Smooth muscle cell (in vitro differentiated cells): ENCODE measurements at regions not wholly inside any gene's neighbourhood (a gene's known extent, or its start where the extent isn't known, plus 50 kb on each side); places are given as distances from the start of the nearest gene placed in this dataset.

Experiments
- DNase-seq: peaks from one replicate; lab custom pipeline; 2025; ENCODE audit not compliant: unreplicated experiment; lab: John Stamatoyannopoulos, UW
- H2AFZ ChIP-seq: fragments of 200-600 bp; sonication (generic); 2 replicates; pipeline ENCODE4 v1.6.0; 2016; ENCODE audit warnings: antibody characterized with exemption, low read depth, mild to moderate bottlenecking
- H3F3A ChIP-seq: fragments of 200-600 bp; sonication (generic); 2 replicates; pipeline ENCODE4 v1.6.0; 2017; ENCODE audit warnings: antibody characterized with exemption, low read depth
- H3K27ac ChIP-seq: fragments of 200-600 bp; sonication (generic); 2 replicates; pipeline ENCODE4 v1.5.1; 2016; ENCODE audit warnings: low read depth, mild to moderate bottlenecking
- H3K27me3 ChIP-seq: fragments of 200-600 bp; sonication (generic); 2 replicates; pipeline ENCODE4 v1.6.1; 2016; ENCODE audit warnings: low read depth, mild to moderate bottlenecking
- H3K36me3 ChIP-seq: fragments of 200-600 bp; sonication (generic); 2 replicates; pipeline ENCODE4 v1.5.1; 2016; ENCODE audit warnings: low read depth
- H3K4me1 ChIP-seq: fragments of 200-600 bp; sonication (generic); 2 replicates; pipeline ENCODE4 v1.5.1; 2016; ENCODE audit warnings: low read depth
- H3K4me2 ChIP-seq: fragments of 200-600 bp; sonication (generic); 2 replicates; pipeline ENCODE4 v1.6.0; 2016; ENCODE audit warnings: mild to moderate bottlenecking
- H3K4me3 ChIP-seq: fragments of 200-600 bp; sonication (generic); 2 replicates; pipeline ENCODE4 v1.5.1; 2016; ENCODE audit warnings: mild to moderate bottlenecking
- H3K79me2 ChIP-seq: fragments of 200-600 bp; sonication (generic); 2 replicates; pipeline ENCODE4 v1.6.0; 2016; ENCODE audit warnings: low read depth, mild to moderate bottlenecking
- H3K9ac ChIP-seq: fragments of 200-600 bp; sonication (generic); 2 replicates; pipeline ENCODE4 v1.6.0; 2016; ENCODE audit warnings: low read depth
- H3K9me3 ChIP-seq: fragments of 200-600 bp; sonication (generic); replicated peaks from 2 replicates; pipeline ENCODE4 v1.5.1; 2016; ENCODE audit warnings: low read depth
- H4K20me1 ChIP-seq: fragments of 200-600 bp; sonication (generic); 2 replicates; pipeline ENCODE4 v1.6.0; 2016; ENCODE audit warnings: low read depth
- CTCF ChIP-seq: fragments of 200-600 bp; sonication (generic); IDR thresholded peaks from 2 replicates; pipeline ENCODE4 v1.5.1; 2017; ENCODE audit warnings: borderline replicate concordance, mild to moderate bottlenecking, antibody characterized with exemption; ENCODE audit not compliant: insufficient read depth, poor library complexity, severe bottlenecking
- WGBS: methylation state at CpG from one replicate; pipeline ENCODE4 v1.1.7; 2016; ENCODE audit warnings: low lambda C conversion rate; 5-methylcytosine and 5-hydroxymethylcytosine counted together

- Histone ChIP-seq H3K36me3 (no peaks in the 10 kb centered on the region), H3K4me1 (no peaks in the 10 kb centered on the region), H3K27ac (no peak overlapping the region), H4K20me1 (no peaks in the 10 kb centered on the region), H3K79me2 (no peaks in the 10 kb centered on the region), H3K4me3 (no peak overlapping the region), H3K4me2 (no peak overlapping the region), H3K9ac (no peak overlapping the region), H2AFZ (no peak overlapping the region), H3K27me3 (no peaks in the 10 kb centered on the region), H3K9me3 (no peaks in the 10 kb centered on the region), H3F3A (no peaks in the 10 kb centered on the region)
- no peak for DNase-seq
- TF ChIP-seq CTCF: no peak
- 96% methylated on average over 4 of the region's 4 CpGs for WGBS
Measured at GRCh38 chr3:72120039-72120438, 335.1 kb upstream of the PROK2 start.

- Histone ChIP-seq H2AFZ (no peak overlapping the region), H3K4me3 (no peak overlapping the region), H3K4me2 (no peak overlapping the region), H3K9ac (no peak overlapping the region), H3F3A (no peaks in the 10 kb centered on the region), H3K27me3 (no peaks in the 10 kb centered on the region), H3K79me2 (no peaks in the 10 kb centered on the region), H3K9me3 (no peaks in the 10 kb centered on the region), H3K27ac (no peak overlapping the region), H3K4me1 (no peaks in the 10 kb centered on the region), H4K20me1 (no peaks in the 10 kb centered on the region), H3K36me3 (no peaks in the 10 kb centered on the region)
- no peak for TF ChIP-seq CTCF
- no peak for DNase-seq
Measured at GRCh38 chr3:72118628-72119027, 333.7 kb upstream of the PROK2 start.

GRCh38 chr3:72116226-72116625 lies 331.3 kb upstream of the PROK2 start:
- H4K20me1 ChIP-seq: no peaks in the 10 kb centered on the region
- peaks cover 9% of the 10 kb centered on the region for H3K27me3 ChIP-seq
- TF ChIP-seq CTCF: no peak
- H3K79me2 ChIP-seq: no peaks in the 10 kb centered on the region
- no peaks in the 10 kb centered on the region for H3K36me3 ChIP-seq
- H3F3A ChIP-seq: no peaks in the 10 kb centered on the region
- no peak overlapping the region for H3K9ac ChIP-seq
- no peak for DNase-seq
- no peak overlapping the region for H2AFZ ChIP-seq
- H3K4me2 ChIP-seq: no peak overlapping the region
- no peaks in the 10 kb centered on the region for H3K9me3 ChIP-seq
- no peaks in the 10 kb centered on the region for H3K4me1 ChIP-seq
- no peak overlapping the region for H3K4me3 ChIP-seq
- H3K27ac ChIP-seq: no peak overlapping the region
- WGBS: 92% methylated on average over 7 of the region's 7 CpGs

GRCh38 chr3:72115307-72115706 lies 330.4 kb upstream of the PROK2 start:
- Histone ChIP-seq H4K20me1 (no peaks in the 10 kb centered on the region), H2AFZ (no peak overlapping the region), H3K4me3 (no peak overlapping the region), H3F3A (no peaks in the 10 kb centered on the region), H3K27me3 (peaks cover 9% of the 10 kb centered on the region), H3K79me2 (no peaks in the 10 kb centered on the region), H3K4me2 (no peak overlapping the region), H3K27ac (no peak overlapping the region), H3K9ac (no peak overlapping the region), H3K4me1 (no peaks in the 10 kb centered on the region), H3K9me3 (no peaks in the 10 kb centered on the region), H3K36me3 (no peaks in the 10 kb centered on the region)
- 96% methylated on average over 6 of the region's 6 CpGs for WGBS
- TF ChIP-seq CTCF: no peak
- no peak for DNase-seq
